IMR-90 (cell line): ENCODE measurements at regions not wholly inside any gene's neighbourhood (a gene's known extent, or its start where the extent isn't known, plus 50 kb on each side); places are given as distances from the start of the nearest gene placed in this dataset.

Source experiments
- ATAC-seq: fragments of 200-7000 bp; cut with Tn5 transposase; 2 replicates; pipeline ENCODE4 v1.9.1; 2020; ENCODE audit warnings: low read depth, mild to moderate bottlenecking, moderate library complexity
- BruUV-seq: library from RNA; stranded (reverse); fragments of 400-500 nt; replicated peaks from 2 replicates; lab custom pipeline; 2021; lab: Mats Ljungman, UMichigan
- CTCF ChIA-PET: fragments of 300-600 bp; formaldehyde crosslinking; extraction: SDS; loops from one replicate; lab custom pipeline; 2021; ENCODE audit warnings: antibody characterized with exemption; lab: Yijun Ruan, JAX
- POLR2A ChIA-PET: fragments of 300-600 bp; sonication (Branson Sonifier 250); formaldehyde crosslinking; loops from one replicate; lab custom pipeline; 2022; ENCODE audit warnings: antibody characterized with exemption; ENCODE audit not compliant: unreplicated experiment; lab: Charles Lee
- DNase-seq: peaks from one replicate; pipeline ENCODE4 v3.0.0; 2013
- H2AFZ ChIP-seq: replicated peaks from 2 replicates; pipeline ENCODE3; 2013; ENCODE audit warnings: low read length, mild to moderate bottlenecking; ENCODE audit not compliant: poor library complexity
- H2AK5ac ChIP-seq: 2 replicates; pipeline ENCODE4 v1.6.1; 2013; ENCODE audit warnings: low read depth, low read length, inconsistent platforms
- H2AK9ac ChIP-seq: replicated peaks from 2 replicates; pipeline ENCODE3; 2013; ENCODE audit warnings: mild to moderate bottlenecking, low read depth, low read length, moderate library complexity; ENCODE audit not compliant: poor library complexity
- H2BK120ac ChIP-seq: 2 replicates; pipeline ENCODE4 v1.6.1; 2013; ENCODE audit warnings: low read depth, low read length, inconsistent platforms
- H2BK15ac ChIP-seq: 3 replicates; pipeline ENCODE4 v1.6.1; 2013; ENCODE audit warnings: low read depth, low read length, inconsistent platforms
- H2BK20ac ChIP-seq: 2 replicates; pipeline ENCODE4 v1.6.1; 2013; ENCODE audit warnings: low read depth, mild to moderate bottlenecking, inconsistent platforms, low read length, moderate library complexity
- H2BK5ac ChIP-seq: 2 replicates; pipeline ENCODE4 v1.6.1; 2013; ENCODE audit warnings: mild to moderate bottlenecking, low read depth, low read length, inconsistent platforms; ENCODE audit not compliant: poor library complexity, severe bottlenecking
- H3K14ac ChIP-seq: replicated peaks from 2 replicates; pipeline ENCODE4 v1.6.1; 2013; ENCODE audit warnings: low read depth, low read length, inconsistent platforms
- H3K18ac ChIP-seq: 2 replicates; pipeline ENCODE4 v1.6.1; 2013; ENCODE audit warnings: low read depth, low read length, control low read depth
- H3K23ac ChIP-seq: 2 replicates; pipeline ENCODE4 v1.6.1; 2013; ENCODE audit warnings: low read depth, low read length, inconsistent platforms
- H3K27ac ChIP-seq: 2 replicates; pipeline ENCODE4 v1.5.1; 2013; ENCODE audit warnings: mild to moderate bottlenecking, control low read depth, low read length; ENCODE audit not compliant: insufficient read depth
- H3K27me3 ChIP-seq: 2 replicates; pipeline ENCODE4 v1.6.1; 2013; ENCODE audit warnings: low read length; ENCODE audit not compliant: control insufficient read depth, insufficient read depth
- H3K36me3 ChIP-seq: 2 replicates; pipeline ENCODE4 v1.6.1; 2013; ENCODE audit warnings: low read length, mixed read lengths; ENCODE audit not compliant: control insufficient read depth, insufficient read depth
- H3K4ac ChIP-seq: 2 replicates; pipeline ENCODE4 v1.6.1; 2013; ENCODE audit warnings: low read depth, low read length, inconsistent platforms
- H3K4me1 ChIP-seq: 2 replicates; pipeline ENCODE4 v1.6.1; 2013; ENCODE audit warnings: low read length, mixed read lengths; ENCODE audit not compliant: control insufficient read depth, insufficient read depth
- H3K4me2 ChIP-seq: 2 replicates; pipeline ENCODE4 v1.6.1; 2013; ENCODE audit warnings: low read depth, mild to moderate bottlenecking, control low read depth, low read length, moderate library complexity
- H3K4me3 ChIP-seq: 2 replicates; pipeline ENCODE4 v1.5.1; 2013; ENCODE audit warnings: low read depth, mild to moderate bottlenecking, control low read depth, low read length, moderate library complexity; ENCODE audit not compliant: insufficient read depth
- H3K56ac ChIP-seq: 2 replicates; pipeline ENCODE4 v1.6.1; 2013; ENCODE audit warnings: low read length, inconsistent platforms; ENCODE audit not compliant: insufficient read depth; ENCODE audit errors: extremely low read depth
- H3K79me1 ChIP-seq, 2 experiments: 2 replicates each; pipeline ENCODE4 v1.6.1; 2013; ENCODE audit warnings: low read length in 2 of 2, inconsistent platforms in 1 of 2, low read depth in 1 of 2
- H3K9ac ChIP-seq: 2 replicates; pipeline ENCODE4 v1.6.1; 2013; ENCODE audit warnings: low read depth, low read length, control low read depth
- H3K9me1 ChIP-seq: 2 replicates; pipeline ENCODE4 v1.6.1; 2013; ENCODE audit warnings: low read length, inconsistent platforms; ENCODE audit not compliant: insufficient read depth
- H3K9me3 ChIP-seq: 2 replicates; pipeline ENCODE4 v1.6.1; 2013; ENCODE audit warnings: low read length; ENCODE audit not compliant: control insufficient read depth, insufficient read depth
- H4K20me1 ChIP-seq: 2 replicates; pipeline ENCODE4 v1.6.1; 2013; ENCODE audit warnings: low read length, inconsistent platforms; ENCODE audit not compliant: insufficient read depth
- H4K5ac ChIP-seq: 2 replicates; pipeline ENCODE4 v1.6.1; 2013; ENCODE audit warnings: mild to moderate bottlenecking, low read depth, low read length, control low read depth
- H4K8ac ChIP-seq, 2 experiments: 2 replicates each; pipeline ENCODE4 v1.6.1; 2013; ENCODE audit warnings: low read depth in 2 of 2, low read length in 2 of 2, control low read depth in 1 of 2, inconsistent platforms in 1 of 2
- H4K91ac ChIP-seq: 2 replicates; pipeline ENCODE4 v1.6.1; 2013; ENCODE audit warnings: low read depth, low read length, inconsistent platforms; ENCODE audit not compliant: insufficient read depth
- CTCF ChIP-seq: conservative IDR thresholded peaks from 2 replicates; pipeline ENCODE4 v1.5.1; 2012; ENCODE audit warnings: mild to moderate bottlenecking, low read depth, low read length, improper control_type of control experiment
- FOS ChIP-seq: fragments of 150-350 bp; IDR thresholded peaks from 2 replicates; pipeline ENCODE4 v1.6.1; 2016; ENCODE audit warnings: low read depth, low read length
- MAFK ChIP-seq: IDR thresholded peaks from 2 replicates; pipeline ENCODE4 v1.6.1; 2012; ENCODE audit warnings: low read depth, low read length, improper control_type of control experiment
- POLR2A ChIP-seq: IDR thresholded peaks from 2 replicates; pipeline ENCODE4 v1.6.1; 2012; ENCODE audit warnings: mild to moderate bottlenecking, low read depth, low read length
- RAD21 ChIP-seq: IDR thresholded peaks from 2 replicates; pipeline ENCODE4 v1.6.1; 2012; ENCODE audit warnings: low read length, improper control_type of control experiment
- RCOR1 ChIP-seq: IDR thresholded peaks from 2 replicates; pipeline ENCODE4 v1.6.1; 2012; ENCODE audit warnings: mild to moderate bottlenecking, low read length, improper control_type of control experiment; ENCODE audit not compliant: insufficient replicate concordance
- RFX5 ChIP-seq: IDR thresholded peaks from 2 replicates; pipeline ENCODE4 v1.8.0; 2012; ENCODE audit warnings: low read depth, mild to moderate bottlenecking, low read length, moderate library complexity
- WGBS, 2 experiments: methylation state at CpG; one replicate each; pipeline versions ENCODE4 v1.1.5 to v1.1.7; 2013; ENCODE audit warnings: missing lambda C conversion rate in 2 of 2; ENCODE audit not compliant: insufficient read length in 1 of 2; ENCODE audit errors: extremely low coverage in 2 of 2; 5-methylcytosine and 5-hydroxymethylcytosine counted together
- dilution Hi-C: fragments of 300-500 bp; cut with HindIII; formaldehyde crosslinking; loops from one replicate; pipeline ENCODE4 v1.14.3; 2018; ENCODE audit warnings: low sequenced_read_pairs; ENCODE audit not compliant: unreplicated experiment
- in situ Hi-C: fragments of 300-500 bp; cut with MboI; formaldehyde crosslinking; loops from 3 replicates; pipeline ENCODE4 v1.14.3; 2019; ENCODE audit warnings: low sequenced_read_pairs, inconsistent platforms, mixed read lengths
- intact Hi-C: fragments of 100-400 bp; cut with micrococcal nuclease; formaldehyde crosslinking; loops from 2 replicates; pipeline ENCODE4 v1.10.0; 2022

- Histone ChIP-seq H3K4me1 (no peaks in the 10 kb centered on the region), H2BK5ac (no peak overlapping the region), H3K18ac (no peak overlapping the region), H2AFZ (no peak overlapping the region), H3K36me3 (no peaks in the 10 kb centered on the region), H4K20me1 (no peaks in the 10 kb centered on the region), H3K14ac (no peak overlapping the region), H3K9ac (no peak overlapping the region), H3K23ac (no peak overlapping the region), H3K9me3 (no peaks in the 10 kb centered on the region), H3K4me2 (no peak overlapping the region), H4K5ac (no peak overlapping the region), H2AK5ac (no peak overlapping the region), H4K8ac (no peak overlapping the region), H2AK9ac (no peak overlapping the region), H3K27me3 (no peaks in the 10 kb centered on the region), H3K9me1 (no peaks in the 10 kb centered on the region), H2BK120ac (no peak overlapping the region), H2BK15ac (no peak overlapping the region), H3K4ac (no peak overlapping the region), H2BK20ac (no peak overlapping the region), H3K56ac (no peak overlapping the region), H4K91ac (no peak overlapping the region), H3K79me1 (no peaks in the 10 kb centered on the region), H3K27ac (no peak overlapping the region), H3K4me3 (no peak overlapping the region)
- no peak for DNase-seq
- intact Hi-C loops (no loop called here), dilution Hi-C loops (no loop called here), in situ Hi-C loops (no loop called here)
- ChIA-PET CTCF (no interaction called here), POLR2A (no interaction called here)
- TF ChIP-seq FOS = no peak
- TF ChIP-seq CTCF = no peak
- TF ChIP-seq MAFK = no peak
- TF ChIP-seq RAD21 = no peak
- TF ChIP-seq RFX5 = no peak
- no peak for TF ChIP-seq RCOR1
- no peak for TF ChIP-seq POLR2A
- no CpG with 5 or more reads among the region's 3 CpGs for WGBS, 2 experiments
- no TSS peak for BruUV-seq
- no peak for ATAC-seq
Measured at GRCh38 chr2:35538796-35539195, 816.8 kb upstream of the CRIM1 start.
